Renal pelvis (tissue), 1 donor: ENCODE measurements at regions not wholly inside any gene's neighbourhood (a gene's known extent, or its start where the extent isn't known, plus 50 kb on each side); places are given as distances from the start of the nearest gene placed in this dataset.
"Not testable (repeated sequence)": the region's sequence is repeated elsewhere in the genome, so short reads cannot be mapped to it uniquely, and the experiment has no call there.

Experiments used
- DNase-seq: peaks from one replicate; pipeline ENCODE4 v3.0.0-alpha.2; 2013

- no peak for DNase-seq
Observed at GRCh38 chr5:123949807-123950340, 437.9 kb downstream of the CSNK1G3 start.

DNA sequence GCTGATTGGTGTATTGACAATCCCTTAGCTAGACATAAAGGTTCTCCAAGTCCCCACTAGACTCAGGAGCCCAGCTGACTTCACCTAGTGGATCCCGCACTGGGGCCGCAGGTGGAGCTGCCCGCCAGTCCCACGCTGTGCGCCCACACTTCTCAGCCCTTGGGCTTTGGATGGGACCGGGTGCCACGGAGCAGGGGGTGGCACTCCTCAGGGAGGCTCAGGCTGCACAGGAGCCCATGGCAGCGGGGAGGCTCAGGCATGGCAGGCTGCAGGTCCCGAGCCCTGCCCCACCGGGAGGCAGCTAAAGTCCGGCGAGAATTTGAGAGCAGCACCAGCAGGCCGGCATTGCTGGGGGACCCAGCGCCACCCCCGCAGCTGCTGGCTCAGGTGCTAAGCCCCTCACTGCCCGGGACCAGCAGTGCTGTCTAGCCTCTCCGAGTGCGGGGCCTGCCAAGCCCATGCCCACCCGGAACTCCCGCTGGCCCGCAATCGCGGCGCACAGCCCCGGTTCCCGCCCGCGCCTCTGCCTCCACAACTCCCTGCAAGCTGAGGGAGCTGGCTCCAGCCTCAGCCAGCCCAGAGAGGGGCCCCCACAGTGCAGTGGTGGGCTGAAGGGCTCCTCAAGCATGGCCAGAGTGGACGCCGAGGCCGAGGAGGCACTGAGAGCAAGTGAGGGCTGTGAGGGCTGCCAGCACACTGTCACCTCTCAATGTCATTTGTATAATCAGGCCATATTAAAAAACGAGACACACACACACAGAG lies 437.2 kb downstream of the CSNK1G3 start:
- DNase-seq: no peak

DNA sequence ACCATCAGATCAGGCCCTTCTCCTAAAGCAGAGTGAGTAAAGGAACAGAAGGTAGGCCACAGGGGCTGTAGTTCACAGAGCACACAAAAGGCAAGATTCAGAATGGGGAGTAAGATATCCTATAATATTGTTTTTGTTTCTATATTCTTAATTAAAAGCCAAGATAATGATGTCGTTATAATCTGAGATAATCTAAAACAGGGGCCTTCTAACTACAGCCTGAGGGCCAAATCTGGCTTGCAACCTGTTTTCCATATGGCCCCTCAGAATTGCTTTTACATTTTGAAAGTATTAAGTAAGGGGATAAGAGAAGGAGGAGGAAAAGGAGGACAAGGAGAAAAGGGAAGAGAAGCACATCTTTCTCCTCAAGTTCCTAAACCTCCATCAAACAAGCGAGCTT lies 435.8 kb downstream of the CSNK1G3 start:
- no peak for DNase-seq

DNA sequence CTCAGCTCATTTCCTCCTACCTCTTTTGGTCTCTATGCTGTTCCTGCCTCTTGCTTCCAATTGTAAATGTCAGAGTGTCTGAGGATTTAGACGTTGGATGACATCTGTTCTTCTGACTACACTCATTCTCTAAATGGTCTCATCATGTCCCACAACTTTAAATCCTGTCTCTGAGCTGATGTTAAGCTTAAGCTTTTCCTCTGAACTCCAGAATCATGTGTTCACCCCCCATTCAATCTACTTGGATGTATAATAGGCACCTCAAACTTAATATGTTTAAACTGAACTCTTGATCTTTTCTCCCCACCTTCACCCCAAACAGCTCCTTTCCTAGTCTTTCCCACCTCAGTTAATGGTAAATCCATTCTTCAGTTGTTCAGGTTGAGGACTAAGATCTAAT lies 433.6 kb downstream of the CSNK1G3 start:
- no peak for DNase-seq

- no peak for DNase-seq
Observed at GRCh38 chr5:123943151-123943550, 431.2 kb downstream of the CSNK1G3 start.

GRCh38 chr5:123940416-123940815 lies 428.4 kb downstream of the CSNK1G3 start:
- no peak for DNase-seq

DNA sequence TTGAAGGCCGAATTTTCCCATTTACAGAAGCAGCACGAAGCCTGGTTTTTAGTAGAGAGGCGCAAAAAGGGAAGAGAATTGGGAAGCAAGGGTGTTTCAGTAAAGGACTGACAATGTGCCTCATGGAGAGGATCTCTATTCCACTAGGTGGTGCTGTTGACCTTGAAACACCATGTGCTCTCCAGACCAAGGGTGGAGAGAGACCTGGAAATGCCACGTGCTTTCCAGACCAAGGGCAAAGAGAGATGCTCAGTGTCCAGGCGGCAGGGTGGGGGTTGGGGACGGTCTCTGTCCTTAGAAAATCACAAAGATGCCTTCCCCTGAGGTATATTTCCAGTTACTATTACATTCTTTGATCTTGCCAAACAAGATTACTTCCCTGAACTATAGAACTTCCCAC lies 425.3 kb downstream of the CSNK1G3 start:
- DNase-seq: no peak

- DNase-seq: no peak
Observed at GRCh38 chr5:123936548-123936947, 424.6 kb downstream of the CSNK1G3 start.

GRCh38 chr5:123933812-123934211 lies 421.8 kb downstream of the CSNK1G3 start:
- not testable (repeated sequence) for DNase-seq

DNA sequence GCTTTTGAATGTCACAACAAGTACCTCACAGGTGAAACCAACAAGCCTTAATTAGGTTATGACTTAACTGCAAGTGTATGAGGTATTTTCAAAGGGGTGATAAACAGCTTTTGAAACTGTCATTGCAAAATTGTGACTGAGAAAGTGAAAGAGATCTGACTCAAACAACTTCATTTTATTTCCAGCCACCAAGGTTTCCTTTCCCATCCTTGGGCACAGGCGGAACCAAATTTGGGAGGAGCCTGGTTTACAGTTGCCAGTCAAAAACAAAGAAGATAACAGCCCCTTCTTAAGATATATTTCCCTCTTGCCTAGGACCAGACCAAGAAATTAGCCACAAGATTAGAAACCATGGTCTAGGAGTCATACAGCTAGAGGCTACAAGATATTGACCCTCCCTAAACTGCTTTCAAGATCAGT lies 417.1 kb downstream of the CSNK1G3 start:
- no peak for DNase-seq

DNA sequence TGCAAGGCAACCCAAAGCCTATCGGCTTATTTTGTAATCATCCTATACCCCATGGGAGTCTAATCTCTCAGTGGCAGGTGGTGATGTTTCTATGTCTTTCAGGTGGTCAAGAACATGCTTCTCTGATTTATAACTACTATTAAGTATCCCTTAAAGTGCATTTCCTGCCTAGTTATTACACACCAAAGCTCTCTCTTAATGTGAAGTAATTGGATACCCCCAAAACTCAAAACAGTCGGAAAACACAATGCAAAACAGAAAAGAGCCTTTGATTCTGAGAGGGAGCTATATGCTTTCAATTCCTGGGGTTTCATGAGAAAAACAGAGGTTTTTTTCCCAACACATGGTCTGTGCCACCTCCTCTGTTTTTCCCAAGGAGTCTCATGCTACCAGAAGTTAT lies 416.4 kb downstream of the CSNK1G3 start:
- DNase-seq: peak; percentile 26

- DNase-seq: no peak
Observed at GRCh38 chr5:123921193-123921592, 409.2 kb downstream of the CSNK1G3 start.

- peak; percentile 83 for DNase-seq
Observed at GRCh38 chr5:123916345-123917121, 404.6 kb downstream of the CSNK1G3 start.

GRCh38 chr5:123914333-123914732 lies 402.4 kb downstream of the CSNK1G3 start:
- DNase-seq: no peak

GRCh38 chr5:123907349-123907748 lies 395.4 kb downstream of the CSNK1G3 start:
- DNase-seq: no peak

DNA sequence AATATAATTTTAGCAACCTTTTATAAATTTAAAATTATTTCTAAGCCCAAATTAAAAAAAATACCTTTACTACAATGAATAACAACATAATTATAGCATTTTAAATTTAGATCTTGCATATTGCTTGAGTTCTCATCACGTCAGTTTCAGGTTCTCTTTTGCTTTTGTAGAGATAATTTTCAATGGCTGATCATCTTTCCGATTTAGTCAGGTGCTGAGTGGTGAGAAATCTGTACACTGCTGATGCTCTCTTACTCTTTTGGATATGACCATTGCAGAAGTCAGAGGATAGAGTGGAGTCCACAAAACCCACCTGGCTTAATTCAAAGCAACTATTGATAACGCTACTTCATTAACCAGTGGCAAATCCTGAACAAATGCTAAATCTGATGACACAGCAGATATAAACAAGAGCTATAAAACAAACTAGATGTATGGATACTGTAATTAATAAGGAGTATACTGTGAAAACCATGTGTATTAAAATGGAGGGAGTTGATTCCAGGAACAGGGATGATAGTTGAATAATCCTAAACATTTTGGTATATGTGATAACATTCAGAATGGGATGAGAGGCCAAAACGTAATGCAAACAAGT lies 394.8 kb downstream of the CSNK1G3 start:
- DNase-seq: no peak

GRCh38 chr5:123885081-123885480 lies 373.1 kb downstream of the CSNK1G3 start:
- no peak for DNase-seq

- DNase-seq: no peak
Observed at GRCh38 chr5:123882965-123883345, 371.0 kb downstream of the CSNK1G3 start.

DNA sequence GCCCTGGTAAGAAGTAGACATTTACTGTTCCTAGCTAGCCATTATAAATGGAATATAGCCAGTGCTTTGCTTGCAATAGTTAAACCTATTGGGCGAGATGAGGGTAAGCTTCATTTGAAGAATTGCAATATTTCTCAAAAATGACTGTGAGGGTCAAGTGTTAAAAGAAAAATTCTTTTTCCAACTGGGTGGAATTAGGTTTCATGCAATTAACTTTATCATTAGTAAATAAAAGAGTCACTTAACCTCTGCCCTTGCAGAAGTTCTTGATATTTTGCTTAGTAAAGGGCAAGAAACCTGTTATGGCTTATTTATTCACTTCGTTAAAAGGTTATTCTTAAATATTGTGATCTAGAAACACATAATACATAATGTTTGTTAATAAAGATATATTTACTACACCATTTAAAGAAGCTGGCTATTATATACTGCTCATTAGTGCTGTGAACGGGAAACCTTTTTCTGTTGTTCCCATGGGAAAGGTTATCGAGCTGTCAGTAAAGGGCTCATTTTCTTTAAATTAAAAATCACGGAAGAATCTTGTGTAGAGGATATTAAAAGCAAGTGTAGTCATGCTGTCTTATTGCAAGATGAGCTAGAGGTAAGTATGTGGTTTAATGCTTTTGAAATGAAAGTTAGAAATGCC lies 370.5 kb downstream of the CSNK1G3 start:
- no peak for DNase-seq

DNA sequence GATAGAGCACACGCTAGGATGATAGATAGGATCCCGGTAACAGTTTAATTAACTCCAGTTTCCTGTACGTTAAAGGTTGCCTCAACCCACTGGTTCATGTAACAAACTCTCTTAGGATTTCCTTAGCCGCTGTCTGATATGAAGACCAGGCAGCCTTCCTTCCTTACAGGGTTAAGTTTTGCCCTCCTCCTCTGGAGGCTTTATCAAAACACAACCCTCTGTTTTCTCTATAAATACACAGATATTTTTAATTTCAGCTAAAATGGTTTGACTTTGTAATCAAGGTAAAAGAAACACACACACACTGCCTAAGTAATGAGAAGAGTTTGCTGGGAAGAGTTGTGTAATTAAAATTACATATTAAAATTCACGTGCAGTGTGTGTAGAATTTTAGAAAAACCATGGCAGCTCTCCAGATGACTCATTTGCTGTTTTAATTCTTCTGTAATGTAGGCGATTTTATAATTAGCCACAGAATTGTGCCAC lies 369.8 kb downstream of the CSNK1G3 start:
- peak; percentile 55 for DNase-seq

DNA sequence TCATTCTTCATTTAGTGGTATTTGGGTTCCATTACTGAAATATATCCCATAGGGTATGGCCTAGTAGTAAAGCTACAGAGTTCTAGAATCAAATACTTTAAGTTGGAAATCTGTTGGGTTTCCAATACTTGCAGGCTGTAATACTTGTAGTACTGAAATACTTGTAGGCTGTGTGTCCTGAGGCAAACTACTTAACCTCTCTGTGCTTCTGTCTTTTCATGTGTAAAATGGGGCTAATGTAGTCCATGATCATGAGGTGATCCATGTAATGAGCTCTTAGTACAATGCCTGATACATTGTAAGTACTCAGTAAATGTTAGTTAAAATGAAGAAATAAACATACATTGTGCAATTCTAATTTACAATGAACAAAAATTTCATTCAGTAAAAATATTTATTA lies 368.9 kb downstream of the CSNK1G3 start:
- DNase-seq: no peak

GRCh38 chr5:123879071-123879470 lies 367.1 kb downstream of the CSNK1G3 start:
- DNase-seq: no peak
